Stimulated activated naive CD8-positive, alpha-beta T cell treated with anti-CD3 and anti-CD28 coated beads, Interleukin-15, Interleukin-2, amounts not matched to agents 100 U/mL and 50 U/mL, for 24 hours (primary cell): ENCODE measurements at regions not wholly inside any gene's neighbourhood (a gene's known extent, or its start where the extent isn't known, plus 50 kb on each side); places are given as distances from the start of the nearest gene placed in this dataset.
"Not testable (repeated sequence)": the region's sequence is repeated elsewhere in the genome, so short reads cannot be mapped to it uniquely, and the experiment has no call there.

Source experiments
- ATAC-seq: fragments of 150-1000 bp; cut with Tn5 transposase; one replicate; pipeline ENCODE4 v1.10.0; 2021
- DNase-seq: peaks from one replicate; pipeline ENCODE4 v3.0.0; 2021

GRCh38 chr15:69679623-69680228 lies 227.1 kb downstream of the RPLP1 start:
- ATAC-seq (peak; percentile 94), DNase-seq (peak; percentile 71)

- DNase-seq, ATAC-seq: not testable (repeated sequence)
Observed at GRCh38 chr15:69684823-69685222, 232.2 kb downstream of the RPLP1 start.

GRCh38 chr15:69685512-69686452 lies 233.2 kb downstream of the RPLP1 start:
- ATAC-seq (no peak), DNase-seq (no peak)

GRCh38 chr15:69686626-69687025 lies 234.0 kb downstream of the RPLP1 start:
- DNase-seq (no peak), ATAC-seq (no peak)

- ATAC-seq = no peak
- DNase-seq = no peak
Observed at GRCh38 chr15:69689133-69689532, 236.5 kb downstream of the RPLP1 start.

- ATAC-seq = no peak
- no peak for DNase-seq
Observed at GRCh38 chr15:69691307-69692015, 238.8 kb downstream of the RPLP1 start.

GRCh38 chr15:69692342-69692741 lies 239.7 kb downstream of the RPLP1 start:
- DNase-seq = no peak
- ATAC-seq = no peak

- DNase-seq (no peak), ATAC-seq (no peak)
Observed at GRCh38 chr15:69693059-69693458, 240.4 kb downstream of the RPLP1 start.

GRCh38 chr15:69696946-69697345 lies 244.3 kb downstream of the RPLP1 start:
- DNase-seq (no peak), ATAC-seq (no peak)

- ATAC-seq (no peak), DNase-seq (no peak)
Observed at GRCh38 chr15:69697916-69698315, 245.3 kb downstream of the RPLP1 start.

GRCh38 chr15:69699096-69699495 lies 246.5 kb downstream of the RPLP1 start:
- no peak for ATAC-seq
- DNase-seq = no peak

GRCh38 chr15:69700380-69700779 lies 247.8 kb downstream of the RPLP1 start:
- no peak for ATAC-seq
- no peak for DNase-seq

- ATAC-seq (no peak), DNase-seq (no peak)
Observed at GRCh38 chr15:69701198-69701597, 248.6 kb downstream of the RPLP1 start.

- DNase-seq = no peak
- no peak for ATAC-seq
Observed at GRCh38 chr15:69703532-69704187, 251.0 kb downstream of the RPLP1 start.

GRCh38 chr15:69704229-69704628 lies 251.6 kb downstream of the RPLP1 start:
- no peak for ATAC-seq
- DNase-seq = no peak

GRCh38 chr15:69704700-69705099 lies 252.1 kb downstream of the RPLP1 start:
- ATAC-seq (no peak), DNase-seq (no peak)

GRCh38 chr15:69706353-69707097 lies 253.9 kb downstream of the RPLP1 start:
- ATAC-seq (no peak), DNase-seq (no peak)

GRCh38 chr15:69707241-69707640 lies 254.6 kb downstream of the RPLP1 start:
- not testable (repeated sequence) for ATAC-seq

GRCh38 chr15:69708436-69709122 lies 256.0 kb downstream of the RPLP1 start:
- ATAC-seq, DNase-seq: not testable (repeated sequence)

More at GRCh38 chr15:69707241-69707640, 254.6 kb downstream of the RPLP1 start:
- not testable (repeated sequence) for DNase-seq

GRCh38 chr15:69712991-69713390 lies 260.4 kb downstream of the RPLP1 start:
- ATAC-seq (no peak), DNase-seq (no peak)
